Lung (tissue), 11 donors: ENCODE measurements at regions not wholly inside any gene's neighbourhood (a gene's known extent, or its start where the extent isn't known, plus 50 kb on each side); places are given as distances from the start of the nearest gene placed in this dataset.

ENCODE experiments used
- ATAC-seq: fragments of 200-7000 bp; cut with Tn5 transposase; one replicate; pipeline ENCODE4 v1.9.1; 2020; ENCODE audit warnings: moderate number of reproducible peaks; ENCODE audit not compliant: insufficient read depth, low FRiP score
- DNase-seq, 3 donors: peaks; one replicate each; pipeline ENCODE4 v3.0.0-alpha.2; 2013 to 2017
- H3K27ac ChIP-seq, 2 donors: one replicate each; pipeline ENCODE4 v1.5.1; 2013; ENCODE audit warnings: mild to moderate bottlenecking in 2 of 2, moderate library complexity in 2 of 2, control low read depth in 1 of 2, inconsistent platforms in 1 of 2, low read depth in 1 of 2, low read length in 1 of 2
- H3K27me3 ChIP-seq, 3 donors: one replicate each; pipeline ENCODE4 v1.5.1; 2013; ENCODE audit warnings: low read length in 2 of 3; ENCODE audit not compliant: control insufficient read depth in 3 of 3, insufficient read depth in 3 of 3
- H3K36me3 ChIP-seq, 4 donors: one replicate each; pipeline ENCODE4 v1.5.1; 2013; ENCODE audit warnings: low read length in 4 of 4, mild to moderate bottlenecking in 1 of 4, moderate library complexity in 1 of 4; ENCODE audit not compliant: control insufficient read depth in 4 of 4, insufficient read depth in 4 of 4
- H3K4me1 ChIP-seq, 5 donors: one replicate each; pipeline ENCODE4 v1.5.1; 2013; ENCODE audit warnings: low read length in 5 of 5, mild to moderate bottlenecking in 2 of 5, moderate library complexity in 1 of 5; ENCODE audit not compliant: control insufficient read depth in 5 of 5, insufficient read depth in 5 of 5
- H3K4me3 ChIP-seq: one replicate; pipeline ENCODE4 v1.5.1; 2013; ENCODE audit warnings: mild to moderate bottlenecking, control low read depth, moderate library complexity
- H3K9ac ChIP-seq, 2 donors: one replicate each; pipeline ENCODE4 v1.5.1; 2013; ENCODE audit warnings: low read length in 2 of 2, control low read depth in 1 of 2; ENCODE audit not compliant: insufficient read depth in 1 of 2
- H3K9me3 ChIP-seq, 4 donors: one replicate each; pipeline ENCODE4 v1.5.1; 2013; ENCODE audit warnings: low read length in 3 of 4, mild to moderate bottlenecking in 1 of 4, moderate library complexity in 1 of 4; ENCODE audit not compliant: control insufficient read depth in 4 of 4, insufficient read depth in 3 of 4
- CTCF ChIP-seq: IDR thresholded peaks from 2 replicates; pipeline ENCODE4 v1.5.1; 2012; ENCODE audit warnings: mild to moderate bottlenecking; ENCODE audit errors: control extremely low read depth, extremely low read depth
- WGBS, 2 donors: extraction: QIAGEN DNeasy Blood & Tissue Kit; methylation state at CpG; one replicate each; pipeline ENCODE4 v1.1.7; 2013; 5-methylcytosine and 5-hydroxymethylcytosine counted together
- donor health status: control.
- donor health status: control.
- donor health status: Bipolar disorder and iron deficiency.
- donor health status: healthy.
- donor health status: DM: yes; HTN: yes; CAD: no.

GRCh38 chr18:1270081-1270480, 365.4 kb downstream of the ADCYAP1 start:
- no peaks in the 10 kb centered on the region for H3K9me3 ChIP-seq
- no peak for TF ChIP-seq CTCF
- WGBS, 2 donors, result 54 to 85% methylated on average over 2 of the region's 2 CpGs

GRCh38 chr18:1273469-1273868, 368.8 kb downstream of the ADCYAP1 start:
- no peak for ATAC-seq
- no peak for DNase-seq
- H3K4me1 ChIP-seq, result no peaks in the 10 kb centered on the region

More at GRCh38 chr18:1270081-1270480, 365.4 kb downstream of the ADCYAP1 start:
- H3K9ac ChIP-seq, result no peak overlapping the region
- H3K27me3 ChIP-seq, result no peaks in the 10 kb centered on the region
- no peak overlapping the region for H3K4me3 ChIP-seq
- no peaks in the 10 kb centered on the region for H3K4me1 ChIP-seq
- ATAC-seq (no peak), DNase-seq (no peak)
- H3K36me3 ChIP-seq, result no peaks in the 10 kb centered on the region
- no peak overlapping the region for H3K27ac ChIP-seq

GRCh38 chr18:1292167-1292566, 387.5 kb downstream of the ADCYAP1 start:
- H3K4me3 ChIP-seq, result no peak overlapping the region
- no peak overlapping the region for H3K9ac ChIP-seq
- H3K27ac ChIP-seq, result no peak overlapping the region
- no peaks in the 10 kb centered on the region for H3K36me3 ChIP-seq
- TF ChIP-seq CTCF, result no peak
- DNase-seq (no peak), ATAC-seq (no peak)
- peaks cover 0 to 3% (median 0%) of the 10 kb centered on the region in 4 donors for H3K9me3 ChIP-seq
- H3K4me1 ChIP-seq, result no peaks in the 10 kb centered on the region
- H3K27me3 ChIP-seq, result no peaks in the 10 kb centered on the region

More at GRCh38 chr18:1273469-1273868, 368.8 kb downstream of the ADCYAP1 start:
- TF ChIP-seq CTCF, result no peak
- Histone ChIP-seq H3K9me3 (peaks cover 0 to 3% (median 0%) of the 10 kb centered on the region in 4 donors), H3K9ac (no peak overlapping the region), H3K4me3 (no peak overlapping the region), H3K27ac (no peak overlapping the region), H3K27me3 (no peaks in the 10 kb centered on the region), H3K36me3 (no peaks in the 10 kb centered on the region)
- 79 to 83% methylated on average over 2 of the region's 2 CpGs for WGBS, 2 donors

GRCh38 chr18:1294229-1294628, 389.6 kb downstream of the ADCYAP1 start:
- ATAC-seq, result no peak
- no peaks in the 10 kb centered on the region for H3K27me3 ChIP-seq

More at GRCh38 chr18:1294229-1294628, 389.6 kb downstream of the ADCYAP1 start:
- Histone ChIP-seq H3K27ac (no peak overlapping the region), H3K9me3 (peaks cover 0 to 3% (median 0%) of the 10 kb centered on the region in 4 donors), H3K4me3 (no peak overlapping the region), H3K4me1 (no peaks in the 10 kb centered on the region), H3K9ac (no peak overlapping the region), H3K36me3 (no peaks in the 10 kb centered on the region)
- no peak for TF ChIP-seq CTCF
- DNase-seq, result no peak
- 70 to 79% methylated on average over 4 of the region's 4 CpGs for WGBS, 2 donors
